Astrocyte (in vitro differentiated cells and primary cell): ENCODE measurements at regions not wholly inside any gene's neighbourhood (a gene's known extent, or its start where the extent isn't known, plus 50 kb on each side); places are given as distances from the start of the nearest gene placed in this dataset.

Experiments
- EZH2 ChIP-seq: IDR thresholded peaks from 2 replicates; pipeline ENCODE4 v1.6.1; 2012; ENCODE audit warnings: mild to moderate bottlenecking, low read length, inconsistent platforms; ENCODE audit not compliant: insufficient read depth
- TF ChIP-seq, protein P1 (sequence below): IDR thresholded peaks from 2 replicates; pipeline ENCODE4 v1.5.1; 2011; ENCODE audit warnings: low read depth, mild to moderate bottlenecking, inconsistent platforms, low read length, moderate library complexity; ENCODE audit not compliant: insufficient read depth

DNA sequence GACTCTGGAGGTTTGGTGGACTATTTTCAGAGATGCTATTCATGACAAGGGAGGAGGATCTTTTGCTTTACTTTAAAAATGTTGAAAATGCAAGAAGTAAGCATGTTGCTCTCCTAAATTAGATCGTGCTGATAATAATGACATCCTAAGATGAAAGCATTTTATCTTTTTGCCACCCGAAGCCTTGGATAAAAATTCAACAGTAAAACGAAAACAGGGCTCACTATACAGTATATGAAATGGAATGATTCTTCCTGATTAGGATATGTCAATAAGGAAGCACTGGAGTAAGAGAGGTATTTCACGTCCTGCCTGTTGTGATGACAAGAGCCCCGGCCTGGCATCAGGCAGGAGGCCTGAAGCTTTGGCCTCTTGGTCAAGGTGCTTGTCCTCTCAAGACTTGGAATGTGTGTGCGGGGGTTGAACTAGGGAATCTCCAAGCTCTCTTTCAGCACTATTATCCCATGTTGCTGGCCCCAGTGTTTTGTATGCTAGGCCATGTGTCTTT is 306.0 kb downstream of the MTX2 start:
- TF ChIP-seq EZH2 = no peak
- TF ChIP-seq, protein P1, sequence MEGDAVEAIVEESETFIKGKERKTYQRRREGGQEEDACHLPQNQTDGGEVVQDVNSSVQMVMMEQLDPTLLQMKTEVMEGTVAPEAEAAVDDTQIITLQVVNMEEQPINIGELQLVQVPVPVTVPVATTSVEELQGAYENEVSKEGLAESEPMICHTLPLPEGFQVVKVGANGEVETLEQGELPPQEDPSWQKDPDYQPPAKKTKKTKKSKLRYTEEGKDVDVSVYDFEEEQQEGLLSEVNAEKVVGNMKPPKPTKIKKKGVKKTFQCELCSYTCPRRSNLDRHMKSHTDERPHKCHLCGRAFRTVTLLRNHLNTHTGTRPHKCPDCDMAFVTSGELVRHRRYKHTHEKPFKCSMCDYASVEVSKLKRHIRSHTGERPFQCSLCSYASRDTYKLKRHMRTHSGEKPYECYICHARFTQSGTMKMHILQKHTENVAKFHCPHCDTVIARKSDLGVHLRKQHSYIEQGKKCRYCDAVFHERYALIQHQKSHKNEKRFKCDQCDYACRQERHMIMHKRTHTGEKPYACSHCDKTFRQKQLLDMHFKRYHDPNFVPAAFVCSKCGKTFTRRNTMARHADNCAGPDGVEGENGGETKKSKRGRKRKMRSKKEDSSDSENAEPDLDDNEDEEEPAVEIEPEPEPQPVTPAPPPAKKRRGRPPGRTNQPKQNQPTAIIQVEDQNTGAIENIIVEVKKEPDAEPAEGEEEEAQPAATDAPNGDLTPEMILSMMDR = no peak
